ENCODE measurements at regions not wholly inside any gene's neighbourhood (a gene's known extent, or its start where the extent isn't known, plus 50 kb on each side); places are given as distances from the start of the nearest gene placed in this dataset.

DNA sequence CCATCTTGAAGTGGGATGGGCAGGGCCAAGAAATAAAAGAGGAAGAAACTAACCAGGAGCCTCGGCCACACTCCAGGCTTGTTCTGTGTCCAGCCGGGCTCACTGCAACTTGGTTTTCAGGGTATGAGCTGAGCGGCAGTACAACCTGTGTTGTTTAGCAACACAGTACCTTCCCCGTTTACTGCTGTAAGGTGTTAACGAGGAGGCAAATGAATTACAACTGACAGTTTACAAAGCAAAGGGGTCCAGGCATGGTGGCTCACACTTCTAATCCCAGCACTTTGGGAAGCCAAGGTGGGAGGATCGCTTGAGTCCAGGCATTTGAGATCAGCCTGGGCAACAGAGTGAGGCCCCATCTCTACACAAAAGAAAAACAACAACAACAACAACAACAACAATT is 481.3 kb upstream of the SULF2 start:
- TF ChIP-seq, protein P1, sequence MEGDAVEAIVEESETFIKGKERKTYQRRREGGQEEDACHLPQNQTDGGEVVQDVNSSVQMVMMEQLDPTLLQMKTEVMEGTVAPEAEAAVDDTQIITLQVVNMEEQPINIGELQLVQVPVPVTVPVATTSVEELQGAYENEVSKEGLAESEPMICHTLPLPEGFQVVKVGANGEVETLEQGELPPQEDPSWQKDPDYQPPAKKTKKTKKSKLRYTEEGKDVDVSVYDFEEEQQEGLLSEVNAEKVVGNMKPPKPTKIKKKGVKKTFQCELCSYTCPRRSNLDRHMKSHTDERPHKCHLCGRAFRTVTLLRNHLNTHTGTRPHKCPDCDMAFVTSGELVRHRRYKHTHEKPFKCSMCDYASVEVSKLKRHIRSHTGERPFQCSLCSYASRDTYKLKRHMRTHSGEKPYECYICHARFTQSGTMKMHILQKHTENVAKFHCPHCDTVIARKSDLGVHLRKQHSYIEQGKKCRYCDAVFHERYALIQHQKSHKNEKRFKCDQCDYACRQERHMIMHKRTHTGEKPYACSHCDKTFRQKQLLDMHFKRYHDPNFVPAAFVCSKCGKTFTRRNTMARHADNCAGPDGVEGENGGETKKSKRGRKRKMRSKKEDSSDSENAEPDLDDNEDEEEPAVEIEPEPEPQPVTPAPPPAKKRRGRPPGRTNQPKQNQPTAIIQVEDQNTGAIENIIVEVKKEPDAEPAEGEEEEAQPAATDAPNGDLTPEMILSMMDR (IDR thresholded peaks at IDR 0.05): no peak
- TF ChIP-seq EP300 (IDR thresholded peaks at IDR 0.05) (no peak), POLR2AphosphoS5 (IDR thresholded peaks at IDR 0.05) (no peak)
